ENCODE measurements at regions not wholly inside any gene's neighbourhood (a gene's known extent, or its start where the extent isn't known, plus 50 kb on each side); places are given as distances from the start of the nearest gene placed in this dataset.

- no peaks in the 10 kb centered on the region for H4K20me1 ChIP-seq (ENCODE audit: insufficient read depth)
- no peak overlapping the region for H3K27ac ChIP-seq
- no peak overlapping the region for H3K4me2 ChIP-seq
- H3K9ac ChIP-seq: no peak overlapping the region
- H2AFZ ChIP-seq (ENCODE audit: low read depth): no peak overlapping the region
- no peaks in the 10 kb centered on the region for H3K79me2 ChIP-seq (ENCODE audit: insufficient read depth, low read depth)
- peaks cover 37% of the 10 kb centered on the region for H3K4me1 ChIP-seq (ENCODE audit: low read depth, poor library complexity, severe bottlenecking)
- H3K36me3 ChIP-seq (ENCODE audit: insufficient read depth): no peaks in the 10 kb centered on the region
- H3K27me3 ChIP-seq (ENCODE audit: insufficient read depth, low read depth): no peaks in the 10 kb centered on the region
- no peak overlapping the region for H3K4me3 ChIP-seq (IDR thresholded peaks at IDR 0.05; ENCODE audit: insufficient read depth, low read depth, low read length)
- no peak for TF ChIP-seq CTCF (conservative IDR thresholded peaks at IDR 0.05; ENCODE audit: low read depth, low read length)
Measured at GRCh38 chr2:185066128-185066527, 467.8 kb downstream of the ZNF804A start.

- Histone ChIP-seq H3K4me3 (IDR thresholded peaks at IDR 0.05; ENCODE audit: insufficient read depth, low read depth, low read length) (peak overlapping the region; percentile 28), H4K20me1 (ENCODE audit: insufficient read depth) (no peaks in the 10 kb centered on the region), H3K4me1 (ENCODE audit: low read depth, poor library complexity, severe bottlenecking) (peaks cover 37% of the 10 kb centered on the region), H3K27me3 (ENCODE audit: insufficient read depth, low read depth) (no peaks in the 10 kb centered on the region), H3K27ac (peak overlapping the region; percentile 52; the same call in 1 of the 2 replicates), H3K36me3 (ENCODE audit: insufficient read depth) (no peaks in the 10 kb centered on the region), H3K9ac (no peak overlapping the region), H3K79me2 (ENCODE audit: insufficient read depth, low read depth) (no peaks in the 10 kb centered on the region), H2AFZ (ENCODE audit: low read depth) (peak overlapping the region; percentile 17; the same call in 1 of the 2 replicates), H3K4me2 (peak overlapping the region; percentile 38)
- TF ChIP-seq CTCF (conservative IDR thresholded peaks at IDR 0.05; ENCODE audit: low read depth, low read length): no peak
Measured at GRCh38 chr2:185069107-185069506, 470.8 kb downstream of the ZNF804A start.

GRCh38 chr2:185074156-185074555, 475.8 kb downstream of the ZNF804A start:
- no peak for TF ChIP-seq CTCF (conservative IDR thresholded peaks at IDR 0.05; ENCODE audit: low read depth, low read length)
- no peaks in the 10 kb centered on the region for H3K36me3 ChIP-seq (ENCODE audit: insufficient read depth)
- no peaks in the 10 kb centered on the region for H4K20me1 ChIP-seq (ENCODE audit: insufficient read depth)
- H3K27ac ChIP-seq: no peak overlapping the region
- no peaks in the 10 kb centered on the region for H3K27me3 ChIP-seq (ENCODE audit: insufficient read depth, low read depth)
- H2AFZ ChIP-seq (ENCODE audit: low read depth): no peak overlapping the region
- H3K4me2 ChIP-seq: no peak overlapping the region
- no peak overlapping the region for H3K4me3 ChIP-seq (IDR thresholded peaks at IDR 0.05; ENCODE audit: insufficient read depth, low read depth, low read length)
- H3K9ac ChIP-seq: no peak overlapping the region
- H3K79me2 ChIP-seq (ENCODE audit: insufficient read depth, low read depth): no peaks in the 10 kb centered on the region
- H3K4me1 ChIP-seq (ENCODE audit: low read depth, poor library complexity, severe bottlenecking): peaks cover 14% of the 10 kb centered on the region

- no peaks in the 10 kb centered on the region for H3K79me2 ChIP-seq (ENCODE audit: insufficient read depth, low read depth)
- H3K4me3 ChIP-seq (IDR thresholded peaks at IDR 0.05; ENCODE audit: insufficient read depth, low read depth, low read length): no peak overlapping the region
- no peak overlapping the region for H3K4me2 ChIP-seq
- H3K9ac ChIP-seq: no peak overlapping the region
- no peaks in the 10 kb centered on the region for H3K36me3 ChIP-seq (ENCODE audit: insufficient read depth)
- no peak overlapping the region for H3K27ac ChIP-seq
- H3K4me1 ChIP-seq (ENCODE audit: low read depth, poor library complexity, severe bottlenecking): no peaks in the 10 kb centered on the region
- no peak overlapping the region for H2AFZ ChIP-seq (ENCODE audit: low read depth)
- H4K20me1 ChIP-seq (ENCODE audit: insufficient read depth): no peaks in the 10 kb centered on the region
- TF ChIP-seq CTCF (conservative IDR thresholded peaks at IDR 0.05; ENCODE audit: low read depth, low read length): no peak
- H3K27me3 ChIP-seq (ENCODE audit: insufficient read depth, low read depth): no peaks in the 10 kb centered on the region
Measured at GRCh38 chr2:185082749-185083148, 484.4 kb downstream of the ZNF804A start.

Data from KMS-11 (cell line).